ENCODE measurements at regions not wholly inside any gene's neighbourhood (a gene's known extent, or its start where the extent isn't known, plus 50 kb on each side); places are given as distances from the start of the nearest gene placed in this dataset.

DNA sequence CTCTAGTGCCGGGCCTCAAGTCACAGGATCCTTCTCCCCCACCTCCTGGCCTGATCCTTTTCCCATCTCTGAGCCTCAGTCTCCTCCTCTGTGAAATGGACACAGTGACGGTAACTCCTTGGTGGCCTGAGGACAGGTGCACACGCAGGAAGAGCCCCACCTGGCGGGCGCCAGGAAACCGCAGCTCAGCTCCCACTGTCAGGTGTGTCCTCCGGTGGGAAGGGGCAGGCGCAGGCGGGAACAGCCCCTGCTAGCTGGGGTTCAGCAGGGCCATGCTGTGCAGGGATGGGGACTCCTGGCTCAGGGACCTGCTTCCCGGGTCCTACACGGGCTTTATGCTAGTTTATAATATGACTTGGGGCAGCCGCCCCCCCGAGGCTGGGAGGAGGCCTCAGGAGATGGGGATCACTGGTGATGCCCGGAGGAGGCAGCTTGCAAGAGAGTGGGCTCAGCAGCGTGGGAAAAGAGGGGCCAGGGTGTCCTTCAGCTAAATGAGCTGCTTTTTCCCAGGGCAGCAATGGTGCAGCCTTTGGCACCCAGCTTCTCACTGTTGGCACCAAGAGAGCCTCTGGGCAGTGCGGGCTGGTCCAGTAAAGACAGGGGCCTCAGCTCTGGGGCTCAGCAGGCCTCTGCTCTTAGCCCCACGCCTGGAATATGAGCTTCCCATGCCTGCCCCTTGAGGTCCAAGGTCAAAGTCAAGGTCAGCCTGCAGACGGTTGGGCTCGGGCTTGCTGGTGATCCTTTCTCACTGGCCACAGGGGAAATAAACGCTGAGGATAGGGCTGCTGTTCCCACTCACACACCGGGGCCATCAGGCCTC, 68.0 kb upstream of the FAM20C start:
- TF ChIP-seq NFIC (IDR thresholded peaks at IDR 0.05), result no peak
- no peak for TF ChIP-seq REST (IDR thresholded peaks at IDR 0.05; ENCODE audit: low read depth)
- no peak for TF ChIP-seq EGR1 (IDR thresholded peaks at IDR 0.05)
- TF ChIP-seq CEBPB (IDR thresholded peaks at IDR 0.05), result no peak
- no peak for TF ChIP-seq USF1 (IDR thresholded peaks at IDR 0.05)
- no peak for TF ChIP-seq FOXM1 (IDR thresholded peaks at IDR 0.05; ENCODE audit: borderline replicate concordance, low read depth)
- no peak for TF ChIP-seq TCF12 (IDR thresholded peaks at IDR 0.05; ENCODE audit: low read depth)
- TF ChIP-seq TAF1 (IDR thresholded peaks at IDR 0.05; ENCODE audit: low read depth), result no peak
